OCI-LY1 (cell line): ENCODE measurements at regions not wholly inside any gene's neighbourhood (a gene's known extent, or its start where the extent isn't known, plus 50 kb on each side); places are given as distances from the start of the nearest gene placed in this dataset.

Source experiments
- EZH2 ChIP-seq: fragments of 200-600 bp; sonication (generic), shearing (Covaris generic); IDR thresholded peaks from 2 replicates; pipeline ENCODE4 v1.8.0; 2017; ENCODE audit warnings: borderline replicate concordance, mixed run types, mild to moderate bottlenecking, antibody characterized with exemption, low read length, moderate library complexity, mixed read lengths
- TF ChIP-seq, protein P1 (sequence below): fragments of 200-600 bp; sonication (generic), shearing (Covaris generic); IDR thresholded peaks from 2 replicates; pipeline ENCODE4 v1.5.1; 2017; ENCODE audit warnings: mild to moderate bottlenecking, antibody characterized with exemption, low read length, moderate library complexity, mixed read lengths

DNA sequence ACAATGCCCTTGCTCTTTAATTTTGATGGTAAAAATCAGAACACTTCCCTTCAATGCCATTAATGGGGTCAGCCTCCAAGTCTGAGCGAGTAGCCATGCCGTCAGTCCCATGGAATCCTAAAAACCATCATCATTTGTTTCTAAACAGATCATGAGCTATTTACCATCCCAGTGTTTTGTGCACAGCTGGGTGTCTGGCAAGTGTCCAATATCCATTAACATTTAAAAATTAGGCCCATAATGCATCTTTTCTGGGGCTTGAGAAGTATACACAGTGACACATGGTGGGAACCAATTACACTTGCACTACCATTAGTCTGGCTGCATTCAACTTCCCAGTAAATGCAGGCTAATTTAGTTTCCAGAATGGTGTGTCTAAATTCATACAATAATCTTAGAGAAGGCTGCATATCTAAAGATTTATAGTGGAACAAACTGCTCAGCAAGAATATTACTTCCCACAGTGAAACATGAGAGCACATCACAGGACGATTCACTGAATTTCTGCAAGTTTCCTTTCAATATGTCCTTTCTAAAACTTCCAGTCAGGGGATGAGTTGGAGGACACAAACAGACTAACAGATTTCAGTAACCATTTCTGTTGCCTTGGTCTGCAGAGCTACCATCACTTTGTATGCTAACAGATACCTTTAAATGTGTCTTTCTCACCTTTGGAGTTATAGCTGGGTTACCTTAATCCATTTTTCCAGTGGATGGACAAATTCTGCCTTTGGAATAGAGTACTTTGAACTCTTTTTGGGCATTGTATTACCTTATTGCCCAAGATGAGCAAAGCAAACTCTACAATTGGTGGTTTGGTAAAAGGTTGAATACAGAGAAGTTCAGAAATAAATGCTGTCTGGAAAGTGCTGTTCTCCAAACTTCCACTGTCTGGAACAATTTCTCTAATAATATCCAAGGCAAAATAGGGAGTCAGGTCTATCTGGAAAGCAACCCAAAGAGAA, 258.0 kb downstream of the PTBP2 start:
- TF ChIP-seq, protein P1, sequence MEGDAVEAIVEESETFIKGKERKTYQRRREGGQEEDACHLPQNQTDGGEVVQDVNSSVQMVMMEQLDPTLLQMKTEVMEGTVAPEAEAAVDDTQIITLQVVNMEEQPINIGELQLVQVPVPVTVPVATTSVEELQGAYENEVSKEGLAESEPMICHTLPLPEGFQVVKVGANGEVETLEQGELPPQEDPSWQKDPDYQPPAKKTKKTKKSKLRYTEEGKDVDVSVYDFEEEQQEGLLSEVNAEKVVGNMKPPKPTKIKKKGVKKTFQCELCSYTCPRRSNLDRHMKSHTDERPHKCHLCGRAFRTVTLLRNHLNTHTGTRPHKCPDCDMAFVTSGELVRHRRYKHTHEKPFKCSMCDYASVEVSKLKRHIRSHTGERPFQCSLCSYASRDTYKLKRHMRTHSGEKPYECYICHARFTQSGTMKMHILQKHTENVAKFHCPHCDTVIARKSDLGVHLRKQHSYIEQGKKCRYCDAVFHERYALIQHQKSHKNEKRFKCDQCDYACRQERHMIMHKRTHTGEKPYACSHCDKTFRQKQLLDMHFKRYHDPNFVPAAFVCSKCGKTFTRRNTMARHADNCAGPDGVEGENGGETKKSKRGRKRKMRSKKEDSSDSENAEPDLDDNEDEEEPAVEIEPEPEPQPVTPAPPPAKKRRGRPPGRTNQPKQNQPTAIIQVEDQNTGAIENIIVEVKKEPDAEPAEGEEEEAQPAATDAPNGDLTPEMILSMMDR: no peak
- TF ChIP-seq EZH2: no peak
